Heart left ventricle (tissue), 16 donors: ENCODE measurements at regions not wholly inside any gene's neighbourhood (a gene's known extent, or its start where the extent isn't known, plus 50 kb on each side); places are given as distances from the start of the nearest gene placed in this dataset.
A peak's percentile ranks its signal among the peaks of the same experiment; 100 is the strongest.

Experiments used
- ATAC-seq, 4 donors: fragments of 200-7000 bp; cut with Tn5 transposase; one replicate each; pipeline ENCODE4 v1.9.1; 2020 to 2022; ENCODE audit warnings: moderate library complexity in 4 of 4, mild to moderate bottlenecking in 3 of 4, moderate number of reproducible peaks in 1 of 4
- DNase-seq, 5 donors: peaks; one replicate each; pipeline ENCODE4 v3.0.0-alpha.2; 2020
- H3K27ac ChIP-seq, 12 donors: fragments of 200-600 bp; sonication (generic) in 4 of 12; one replicate each; pipeline versions ENCODE4 v1.5.0 to v1.8.0; 2016 to 2022; ENCODE audit warnings: mild to moderate bottlenecking in 2 of 12
- H3K27me3 ChIP-seq, 9 donors: fragments of 200-600 bp; sonication (generic) in 2 of 9; one replicate each; pipeline versions ENCODE4 v1.5.1 to v1.8.0; 2016 to 2022; ENCODE audit warnings: mild to moderate bottlenecking in 3 of 9
- H3K36me3 ChIP-seq, 9 donors: fragments of 200-600 bp; sonication (generic) in 2 of 9; one replicate each; pipeline versions ENCODE4 v1.5.0 to v1.8.0; 2018 to 2022; ENCODE audit warnings: mild to moderate bottlenecking in 2 of 9
- H3K4me1 ChIP-seq, 12 donors: fragments of 200-600 bp; sonication (generic) in 4 of 12; one replicate each; pipeline versions ENCODE4 v1.5.0 to v1.8.0; 2016 to 2022; ENCODE audit warnings: mild to moderate bottlenecking in 3 of 12
- H3K4me3 ChIP-seq, 12 donors: fragments of 200-600 bp; sonication (generic) in 4 of 12; one replicate each; pipeline versions ENCODE4 v1.5.0 to v1.8.0; 2017 to 2022; ENCODE audit warnings: mild to moderate bottlenecking in 9 of 12, moderate library complexity in 4 of 12
- H3K9me3 ChIP-seq, 12 donors: fragments of 200-600 bp; sonication (generic) in 4 of 12; one replicate each; pipeline versions ENCODE4 v1.5.0 to v1.8.0; 2016 to 2022; ENCODE audit warnings: mild to moderate bottlenecking in 1 of 12
- POLR2A ChIP-seq, 2 donors: fragments of 450-650 bp; IDR thresholded peaks; one replicate each; pipeline ENCODE4 v1.6.1; 2017; ENCODE audit warnings: antibody characterized with exemption in 2 of 2, mild to moderate bottlenecking in 2 of 2, moderate library complexity in 2 of 2
- WGBS, 4 donors: extraction: QIAGEN DNeasy Blood & Tissue Kit in 2 of 4; methylation state at CpG; one replicate each; pipeline versions ENCODE4 v1.1.5 to v1.1.7; 2013 to 2018; 5-methylcytosine and 5-hydroxymethylcytosine counted together
- intact Hi-C, 10 donors: fragments of 100-400 bp; cut with DNase I; formaldehyde crosslinking; loops; one replicate each; pipeline versions ENCODE4 v1.11.1 to v1.14.2; 2022
- TF ChIP-seq, protein P1 (sequence below), 12 donors: fragments of 200-600 bp; sonication (generic) in 4 of 12; IDR thresholded peaks; one replicate each; pipeline versions ENCODE4 v1.5.0 to v1.8.0; 2018 to 2022; ENCODE audit warnings: antibody characterized with exemption in 12 of 12, mild to moderate bottlenecking in 5 of 12
- donor health status: ischemic (EF 13 %, LVEDD 7.1; RV severe dilation, severe dysfunction).
- donor health status: healthy with polysubstance abuse.
- donor health status: DM: no; HTN: yes; CAD: no.
- donor health status: DM: no; HTN: no; CAD: no.
- donor health status: ischemic (EF 25% LVEDD 6.9; RV normal size, moderate dysfunction).
- donor health status: ischemic (EF 25% LVEDD 5.7; RV mildly dilated, moderate dysfunction).
- donor health status: healthy.
- donor health status: DM: yes; HTN: yes; CAD: no.
- donor health status: ischemic (EF 35%, LVEDD 5.7; RV mildly dilated, moderate dysfunction).
- donor health status: nonischemic (EF 11% LVEDD 7.7; RV severe dilation, severe dysfunction).
- donor health status: DM: yes; HTN: yes; CAD: no.
- donor health status: PGD.
- donor health status: ischemic (EF 29% LVEDD 5.4; RV normal size, mild dysfunction).
- donor health status: nonischemic (EF 23%, LVEDD 6.1; RV moderate dilation, normal function).

DNA sequence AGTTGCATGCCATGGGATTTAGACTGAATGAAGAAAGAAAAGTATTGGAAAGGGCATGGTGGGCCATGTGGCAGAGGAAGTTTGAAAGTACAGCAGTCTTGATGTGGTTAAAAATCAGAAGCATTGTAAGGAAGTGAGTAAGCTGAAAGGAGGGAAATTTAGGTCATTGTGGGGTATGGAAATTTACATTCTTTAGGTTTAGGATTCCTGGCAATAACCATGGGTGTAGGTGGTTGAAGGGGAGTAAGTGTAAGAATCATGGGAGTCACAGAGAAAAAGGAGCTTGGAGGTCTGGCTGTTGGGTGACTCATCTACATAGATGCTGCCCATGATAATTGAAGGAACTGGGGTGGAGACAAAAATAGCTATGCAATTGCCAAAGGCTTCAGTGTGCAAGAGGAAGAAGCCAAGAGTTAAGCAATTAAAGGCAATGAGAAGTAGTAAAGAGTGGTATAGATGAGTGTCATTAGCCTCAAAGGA is 243.8 kb upstream of the LDB2 start:
- no peaks in the 10 kb centered on the region for H3K4me1 ChIP-seq
- no peak overlapping the region for H3K27ac ChIP-seq
- H3K36me3 ChIP-seq, result no peaks in the 10 kb centered on the region
- no peaks in the 10 kb centered on the region for H3K27me3 ChIP-seq
- TF ChIP-seq, protein P1, sequence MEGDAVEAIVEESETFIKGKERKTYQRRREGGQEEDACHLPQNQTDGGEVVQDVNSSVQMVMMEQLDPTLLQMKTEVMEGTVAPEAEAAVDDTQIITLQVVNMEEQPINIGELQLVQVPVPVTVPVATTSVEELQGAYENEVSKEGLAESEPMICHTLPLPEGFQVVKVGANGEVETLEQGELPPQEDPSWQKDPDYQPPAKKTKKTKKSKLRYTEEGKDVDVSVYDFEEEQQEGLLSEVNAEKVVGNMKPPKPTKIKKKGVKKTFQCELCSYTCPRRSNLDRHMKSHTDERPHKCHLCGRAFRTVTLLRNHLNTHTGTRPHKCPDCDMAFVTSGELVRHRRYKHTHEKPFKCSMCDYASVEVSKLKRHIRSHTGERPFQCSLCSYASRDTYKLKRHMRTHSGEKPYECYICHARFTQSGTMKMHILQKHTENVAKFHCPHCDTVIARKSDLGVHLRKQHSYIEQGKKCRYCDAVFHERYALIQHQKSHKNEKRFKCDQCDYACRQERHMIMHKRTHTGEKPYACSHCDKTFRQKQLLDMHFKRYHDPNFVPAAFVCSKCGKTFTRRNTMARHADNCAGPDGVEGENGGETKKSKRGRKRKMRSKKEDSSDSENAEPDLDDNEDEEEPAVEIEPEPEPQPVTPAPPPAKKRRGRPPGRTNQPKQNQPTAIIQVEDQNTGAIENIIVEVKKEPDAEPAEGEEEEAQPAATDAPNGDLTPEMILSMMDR (IDR thresholded peaks at IDR 0.05), result no peak
- no peak for TF ChIP-seq POLR2A (IDR thresholded peaks at IDR 0.05)
- peaks cover 0 to 36% (median 19%) of the 10 kb centered on the region in 12 donors for H3K9me3 ChIP-seq
- DNase-seq, result no peak
- no peak overlapping the region for H3K4me3 ChIP-seq
- intact Hi-C loops, result no loop called here
- ATAC-seq, result peak in 1 of 4 donors; percentile 22

- no peak for TF ChIP-seq POLR2A (IDR thresholded peaks at IDR 0.05)
- TF ChIP-seq, protein P1 (IDR thresholded peaks at IDR 0.05), result no peak
- Histone ChIP-seq H3K36me3 (no peaks in the 10 kb centered on the region), H3K4me1 (no peaks in the 10 kb centered on the region), H3K4me3 (no peak overlapping the region), H3K27ac (no peak overlapping the region), H3K9me3 (peaks cover 0 to 39% (median 19%) of the 10 kb centered on the region in 12 donors), H3K27me3 (no peaks in the 10 kb centered on the region)
- ATAC-seq (no peak), DNase-seq (no peak)
- intact Hi-C loops, result no loop called here
Observed at GRCh38 chr4:17138847-17139246, 240.4 kb upstream of the LDB2 start.

- ATAC-seq (no peak), DNase-seq (no peak)
- no peaks in the 10 kb centered on the region for H3K36me3 ChIP-seq
- no peak overlapping the region for H3K4me3 ChIP-seq
- no peaks in the 10 kb centered on the region for H3K4me1 ChIP-seq
- no peak overlapping the region for H3K27ac ChIP-seq
- TF ChIP-seq, protein P1 (IDR thresholded peaks at IDR 0.05), result no peak
- no peak for TF ChIP-seq POLR2A (IDR thresholded peaks at IDR 0.05)
- H3K9me3 ChIP-seq, result peaks cover 0 to 23% (median 12%) of the 10 kb centered on the region in 12 donors
- intact Hi-C loops, result no loop called here
- no peaks in the 10 kb centered on the region for H3K27me3 ChIP-seq
Observed at GRCh38 chr4:17134565-17134964, 236.1 kb upstream of the LDB2 start.

DNA sequence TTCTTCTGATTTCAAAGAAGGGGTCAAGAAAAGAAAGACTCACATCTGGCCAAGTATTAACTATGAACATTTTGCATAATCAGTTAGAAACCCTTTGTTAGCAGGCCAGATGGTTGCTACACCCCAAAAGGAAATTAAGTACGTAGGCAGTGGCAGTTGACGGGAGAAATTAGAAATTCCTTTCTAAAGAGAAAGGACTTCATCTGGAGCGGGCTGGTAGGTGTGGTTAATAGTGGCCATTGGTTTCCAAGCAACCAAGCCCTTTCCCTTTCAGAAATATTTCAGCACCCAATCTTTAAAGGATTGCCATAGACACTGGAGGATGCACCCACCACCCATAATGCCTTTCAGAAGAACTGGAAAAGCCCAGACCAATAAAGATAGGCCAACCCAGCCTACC is 235.7 kb upstream of the LDB2 start:
- H3K36me3 ChIP-seq, result no peaks in the 10 kb centered on the region
- TF ChIP-seq POLR2A (IDR thresholded peaks at IDR 0.05), result no peak
- TF ChIP-seq, protein P1 (IDR thresholded peaks at IDR 0.05), result no peak
- H3K4me3 ChIP-seq, result no peak overlapping the region
- H3K27ac ChIP-seq, result no peak overlapping the region
- 76 to 88% (median 77%) methylated on average over 3 of the region's 3 CpGs for WGBS, 4 donors
- H3K4me1 ChIP-seq, result no peaks in the 10 kb centered on the region
- no peaks in the 10 kb centered on the region for H3K27me3 ChIP-seq
- intact Hi-C loops, result no loop called here
- ATAC-seq, result no peak
- H3K9me3 ChIP-seq, result peaks cover 0 to 19% (median 7%) of the 10 kb centered on the region in 12 donors
- no peak for DNase-seq
